Fibroblast of villous mesenchyme (primary cell): ENCODE measurements at regions not wholly inside any gene's neighbourhood (a gene's known extent, or its start where the extent isn't known, plus 50 kb on each side); places are given as distances from the start of the nearest gene placed in this dataset.

Experiments used
- DNase-seq: peaks from one replicate; pipeline ENCODE4 v3.0.0-alpha.2; 2010; ENCODE audit warnings: low read depth
- H3K4me3 ChIP-seq: 2 replicates; pipeline ENCODE4 v1.5.1; 2011; ENCODE audit warnings: low read depth, mild to moderate bottlenecking, low read length
- CTCF ChIP-seq: IDR thresholded peaks from 2 replicates; pipeline ENCODE4 v1.5.1; 2012; ENCODE audit warnings: low read depth, mild to moderate bottlenecking, low read length; ENCODE audit not compliant: insufficient read depth

GRCh38 chr19:28882818-28883217, 330.1 kb downstream of the UQCRFS1 start:
- no peak overlapping the region for H3K4me3 ChIP-seq
- no peak for TF ChIP-seq CTCF
- no peak for DNase-seq

- no peak for DNase-seq
- no peak for TF ChIP-seq CTCF
- no peak overlapping the region for H3K4me3 ChIP-seq
These were observed 331.3 kb downstream of the UQCRFS1 start for GRCh38 chr19:28881616-28882015.

- H3K4me3 ChIP-seq: no peak overlapping the region
- no peak for DNase-seq
These were observed 332.1 kb downstream of the UQCRFS1 start for GRCh38 chr19:28880735-28881401.

GRCh38 chr19:28878862-28879566, 333.9 kb downstream of the UQCRFS1 start:
- DNase-seq: peak; percentile 39
- TF ChIP-seq CTCF: peak; percentile 39
- H3K4me3 ChIP-seq: no peak overlapping the region

More at GRCh38 chr19:28880735-28881401, 332.1 kb downstream of the UQCRFS1 start:
- TF ChIP-seq CTCF: no peak

GRCh38 chr19:28876609-28877123, 336.3 kb downstream of the UQCRFS1 start:
- no peak for DNase-seq
- TF ChIP-seq CTCF: no peak
- no peak overlapping the region for H3K4me3 ChIP-seq

- TF ChIP-seq CTCF: no peak
- no peak for DNase-seq
- H3K4me3 ChIP-seq: no peak overlapping the region
These were observed 338.2 kb downstream of the UQCRFS1 start for GRCh38 chr19:28874742-28875141.
